ENCODE measurements at regions not wholly inside any gene's neighbourhood (a gene's known extent, or its start where the extent isn't known, plus 50 kb on each side); places are given as distances from the start of the nearest gene placed in this dataset.

DNA sequence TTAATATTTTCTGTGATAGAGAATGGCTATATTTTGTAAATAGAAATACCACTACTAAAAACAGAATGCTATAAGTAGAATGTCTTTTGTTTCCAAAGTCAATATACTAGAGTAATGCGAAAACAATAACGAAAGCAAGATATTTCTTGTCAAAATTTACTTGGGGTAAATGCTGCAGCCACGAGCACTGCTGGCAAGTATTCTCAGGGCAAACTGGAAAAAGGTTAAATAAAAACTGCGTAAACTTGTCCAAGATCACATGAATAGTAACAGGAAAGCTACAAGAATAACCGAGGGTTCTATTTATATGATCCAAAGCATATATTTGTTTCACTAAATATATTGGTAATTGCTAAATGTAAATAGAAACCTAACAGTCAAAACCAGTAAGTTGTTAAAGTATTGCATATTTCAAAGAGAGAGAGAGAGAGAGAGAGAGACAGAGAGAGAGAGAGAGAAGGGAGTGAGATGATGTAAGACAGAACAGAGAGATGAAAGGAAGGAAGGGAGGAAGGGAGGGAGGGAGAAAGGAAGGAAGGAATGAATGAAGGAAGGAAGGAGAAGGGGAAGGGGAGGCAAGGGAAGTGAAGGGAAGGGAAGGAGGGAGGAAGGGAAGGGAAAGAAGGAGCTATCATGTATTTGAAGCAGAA is 231.7 kb downstream of the KCNC2 start:
- SMC1A ChIA-PET (ENCODE audit: uncharacterized antibody, unreplicated experiment), result interaction anchor here (0.6 to 1.4 kb wide), 3 partner anchors 11 to 34 kb away, joined by 3 to 7 read pairs (median 3); no protein-coding TSS in a partner anchor
- in situ Hi-C loops (cut with MboI), result no loop called here

DNA sequence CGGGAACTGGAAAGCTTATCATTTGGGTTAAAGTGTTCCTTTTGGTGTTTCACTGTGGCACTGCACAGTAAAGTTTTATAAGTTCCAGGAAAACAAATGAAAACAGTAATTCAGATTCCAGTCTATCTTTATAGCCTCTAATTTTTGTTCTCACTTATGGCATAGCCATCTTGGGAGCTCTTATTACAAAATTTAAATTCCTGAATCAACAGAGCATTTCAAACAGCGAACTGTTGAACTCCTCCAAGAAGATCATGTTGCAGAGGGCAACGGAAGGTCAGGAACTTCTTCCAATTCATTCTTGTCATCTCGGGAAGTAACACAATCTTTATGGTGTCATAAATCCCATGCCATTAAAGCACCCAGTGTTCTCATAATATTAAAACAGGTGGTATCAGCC is 229.1 kb downstream of the KCNC2 start:
- no peaks in the 10 kb centered on the region for H4K20me1 ChIP-seq (ENCODE audit: control insufficient read depth, insufficient read depth)
- no peaks in the 10 kb centered on the region for H3K36me3 ChIP-seq (ENCODE audit: control insufficient read depth in 2 of 2, insufficient read depth in 2 of 2, low read length in 1 of 2)
- POLR2A ChIA-PET, result no interaction called here
- intact Hi-C loops (cut with micrococcal nuclease; ENCODE audit: unreplicated experiment), result no loop called here
- H2AFZ ChIP-seq (ENCODE audit: control insufficient read depth, low read depth, low read length), result no peak overlapping the region
- no peaks in the 10 kb centered on the region for H3K79me2 ChIP-seq (ENCODE audit: control insufficient read depth, insufficient read depth, low read length)
- H3K4me2 ChIP-seq (ENCODE audit: control insufficient read depth, insufficient read depth), result no peak overlapping the region
- in situ Hi-C loops (cut with MboI), result no loop called here
- SMC1A ChIA-PET (ENCODE audit: uncharacterized antibody, unreplicated experiment), result interaction anchor here (1.1 to 1.6 kb wide), 2 partner anchors 14 to 75 kb away, joined by 3 to 4 read pairs; no protein-coding TSS in a partner anchor
- WGBS (ENCODE audit: insufficient coverage, insufficient replicate concordance, low lambda C conversion rate, missing lambda C conversion rate), result under 1% methylated on average over 4 of the region's 4 CpGs
- H3K9me3 ChIP-seq (replicated peaks; ENCODE audit: control insufficient read depth, insufficient read depth, low read length), result no peaks in the 10 kb centered on the region
- ATAC-seq (no peak), DNase-seq (ENCODE audit: low read depth, low spot score) (no peak), FAIRE-seq (no peak)
- H3K4me3 ChIP-seq, result no peak overlapping the region
- RAD21 ChIA-PET (ENCODE audit: unreplicated experiment), result interaction anchor here (1.4 kb wide), 1 partner anchor 16 kb away, joined by 3 read pairs; no protein-coding TSS in a partner anchor
- no TSS peak for BruUV-seq (replicated peaks)
- H3K27ac ChIP-seq (ENCODE audit: control insufficient read depth, insufficient read depth), result no peak overlapping the region
- CTCF ChIA-PET, result interaction anchor here (0.6 to 1.1 kb wide), 2 partner anchors 11 to 835 kb away, joined by 3 read pairs; no protein-coding TSS in a partner anchor
- no peaks in the 10 kb centered on the region for H3K4me1 ChIP-seq (ENCODE audit: control insufficient read depth, insufficient read depth, low read length)
- no peak overlapping the region for H3K9ac ChIP-seq (ENCODE audit: control insufficient read depth, insufficient read depth, low read length)
- no peaks in the 10 kb centered on the region for H3K27me3 ChIP-seq (replicated peaks in 1 of 2; ENCODE audit: control insufficient read depth in 2 of 2, insufficient read depth in 2 of 2, low read length in 1 of 2)
- TF ChIP-seq TARDBP (IDR thresholded peaks at IDR 0.05; ENCODE audit: borderline replicate concordance), result no peak
- TF ChIP-seq SIX5 (IDR thresholded peaks at IDR 0.05; ENCODE audit: low read depth, low read length, severe bottlenecking), result no peak
- TF ChIP-seq, protein P1, sequence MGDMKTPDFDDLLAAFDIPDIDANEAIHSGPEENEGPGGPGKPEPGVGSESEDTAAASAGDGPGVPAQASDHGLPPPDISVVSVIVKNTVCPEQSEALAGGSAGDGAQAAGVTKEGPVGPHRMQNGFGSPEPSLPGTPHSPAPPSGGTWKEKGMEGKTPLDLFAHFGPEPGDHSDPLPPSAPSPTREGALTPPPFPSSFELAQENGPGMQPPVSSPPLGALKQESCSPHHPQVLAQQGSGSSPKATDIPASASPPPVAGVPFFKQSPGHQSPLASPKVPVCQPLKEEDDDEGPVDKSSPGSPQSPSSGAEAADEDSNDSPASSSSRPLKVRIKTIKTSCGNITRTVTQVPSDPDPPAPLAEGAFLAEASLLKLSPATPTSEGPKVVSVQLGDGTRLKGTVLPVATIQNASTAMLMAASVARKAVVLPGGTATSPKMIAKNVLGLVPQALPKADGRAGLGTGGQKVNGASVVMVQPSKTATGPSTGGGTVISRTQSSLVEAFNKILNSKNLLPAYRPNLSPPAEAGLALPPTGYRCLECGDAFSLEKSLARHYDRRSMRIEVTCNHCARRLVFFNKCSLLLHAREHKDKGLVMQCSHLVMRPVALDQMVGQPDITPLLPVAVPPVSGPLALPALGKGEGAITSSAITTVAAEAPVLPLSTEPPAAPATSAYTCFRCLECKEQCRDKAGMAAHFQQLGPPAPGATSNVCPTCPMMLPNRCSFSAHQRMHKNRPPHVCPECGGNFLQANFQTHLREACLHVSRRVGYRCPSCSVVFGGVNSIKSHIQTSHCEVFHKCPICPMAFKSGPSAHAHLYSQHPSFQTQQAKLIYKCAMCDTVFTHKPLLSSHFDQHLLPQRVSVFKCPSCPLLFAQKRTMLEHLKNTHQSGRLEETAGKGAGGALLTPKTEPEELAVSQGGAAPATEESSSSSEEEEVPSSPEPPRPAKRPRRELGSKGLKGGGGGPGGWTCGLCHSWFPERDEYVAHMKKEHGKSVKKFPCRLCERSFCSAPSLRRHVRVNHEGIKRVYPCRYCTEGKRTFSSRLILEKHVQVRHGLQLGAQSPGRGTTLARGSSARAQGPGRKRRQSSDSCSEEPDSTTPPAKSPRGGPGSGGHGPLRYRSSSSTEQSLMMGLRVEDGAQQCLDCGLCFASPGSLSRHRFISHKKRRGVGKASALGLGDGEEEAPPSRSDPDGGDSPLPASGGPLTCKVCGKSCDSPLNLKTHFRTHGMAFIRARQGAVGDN (IDR thresholded peaks at IDR 0.05), result no peak
- TF ChIP-seq CBX3 (IDR thresholded peaks at IDR 0.05; ENCODE audit: borderline replicate concordance, low read depth), result no peak
- TF ChIP-seq NFXL1 (IDR thresholded peaks at IDR 0.05; ENCODE audit: borderline replicate concordance), result no peak
- no peak for TF ChIP-seq TCF12 (IDR thresholded peaks at IDR 0.05; ENCODE audit: low read depth, low read length)
- TF ChIP-seq, protein P2, sequence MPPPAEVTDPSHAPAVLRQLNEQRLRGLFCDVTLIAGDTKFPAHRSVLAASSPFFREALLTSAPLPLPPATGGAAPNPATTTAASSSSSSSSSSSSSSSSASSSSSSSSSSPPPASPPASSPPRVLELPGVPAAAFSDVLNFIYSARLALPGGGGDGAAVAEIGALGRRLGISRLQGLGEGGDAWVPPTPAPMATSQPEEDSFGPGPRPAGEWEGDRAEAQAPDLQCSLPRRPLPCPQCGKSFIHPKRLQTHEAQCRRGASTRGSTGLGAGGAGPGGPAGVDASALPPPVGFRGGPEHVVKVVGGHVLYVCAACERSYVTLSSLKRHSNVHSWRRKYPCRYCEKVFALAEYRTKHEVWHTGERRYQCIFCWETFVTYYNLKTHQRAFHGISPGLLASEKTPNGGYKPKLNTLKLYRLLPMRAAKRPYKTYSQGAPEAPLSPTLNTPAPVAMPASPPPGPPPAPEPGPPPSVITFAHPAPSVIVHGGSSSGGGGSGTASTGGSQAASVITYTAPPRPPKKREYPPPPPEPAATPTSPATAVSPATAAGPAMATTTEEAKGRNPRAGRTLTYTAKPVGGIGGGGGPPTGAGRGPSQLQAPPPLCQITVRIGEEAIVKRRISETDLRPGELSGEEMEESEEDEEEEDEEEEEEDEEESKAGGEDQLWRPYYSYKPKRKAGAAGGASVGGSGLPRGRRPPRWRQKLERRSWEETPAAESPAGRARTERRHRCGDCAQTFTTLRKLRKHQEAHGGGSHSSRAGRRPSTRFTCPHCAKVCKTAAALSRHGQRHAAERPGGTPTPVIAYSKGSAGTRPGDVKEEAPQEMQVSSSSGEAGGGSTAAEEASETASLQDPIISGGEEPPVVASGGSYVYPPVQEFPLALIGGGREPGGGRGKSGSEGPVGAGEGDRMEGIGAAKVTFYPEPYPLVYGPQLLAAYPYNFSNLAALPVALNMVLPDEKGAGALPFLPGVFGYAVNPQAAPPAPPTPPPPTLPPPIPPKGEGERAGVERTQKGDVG (CRISPR knock-in tag; IDR thresholded peaks at IDR 0.05), result no peak

More for the DNA sequence above, 231.7 kb downstream of the KCNC2 start:
- Histone ChIP-seq H3K4me3 (no peak overlapping the region), H4K20me1 (ENCODE audit: control insufficient read depth, insufficient read depth) (no peaks in the 10 kb centered on the region), H3K27ac (ENCODE audit: control insufficient read depth, insufficient read depth) (no peak overlapping the region), H2AFZ (ENCODE audit: control insufficient read depth, low read depth, low read length) (no peak overlapping the region), H3K9me3 (replicated peaks; ENCODE audit: control insufficient read depth, insufficient read depth, low read length) (no peaks in the 10 kb centered on the region), H3K27me3 (replicated peaks in 1 of 2; ENCODE audit: control insufficient read depth in 2 of 2, insufficient read depth in 2 of 2, low read length in 1 of 2) (no peaks in the 10 kb centered on the region), H3K4me1 (ENCODE audit: control insufficient read depth, insufficient read depth, low read length) (no peaks in the 10 kb centered on the region), H3K4me2 (ENCODE audit: control insufficient read depth, insufficient read depth) (no peak overlapping the region), H3K79me2 (ENCODE audit: control insufficient read depth, insufficient read depth, low read length) (no peaks in the 10 kb centered on the region), H3K9ac (ENCODE audit: control insufficient read depth, insufficient read depth, low read length) (no peak overlapping the region), H3K36me3 (ENCODE audit: control insufficient read depth in 2 of 2, insufficient read depth in 2 of 2, low read length in 1 of 2) (no peaks in the 10 kb centered on the region)
- ChIA-PET POLR2A (no interaction called here), RAD21 (ENCODE audit: unreplicated experiment) (interaction anchor here (0.7 to 1.3 kb wide), 2 partner anchors 33 to 87 kb away, joined by 3 read pairs; no protein-coding TSS in a partner anchor), CTCF (no interaction called here)
- intact Hi-C loops (cut with micrococcal nuclease; ENCODE audit: unreplicated experiment), result no loop called here
- BruUV-seq (replicated peaks), result no TSS peak
- no peak for FAIRE-seq
- TF ChIP-seq NFYB (IDR thresholded peaks at IDR 0.05; ENCODE audit: insufficient read depth, low read depth, low read length) (no peak), EGR1 (IDR thresholded peaks at IDR 0.05; ENCODE audit: borderline replicate concordance in 1 of 2, low read depth in 2 of 2, low read length in 2 of 2) (no peak), NR2F1 (conservative IDR thresholded peaks at IDR 0.05) (no peak), WRNIP1 (IDR thresholded peaks at IDR 0.05; ENCODE audit: borderline replicate concordance, low read depth, low read length) (no peak), SREBF1 (IDR thresholded peaks at IDR 0.05; ENCODE audit: low read length) (no peak), JUNB (IDR thresholded peaks at IDR 0.05) (no peak), ATF7 (IDR thresholded peaks at IDR 0.05; ENCODE audit: low read depth) (no peak)
- ATAC-seq, result no peak
- WGBS (ENCODE audit: insufficient coverage, insufficient replicate concordance, low lambda C conversion rate, missing lambda C conversion rate), result 30% methylated on average over 5 of the region's 5 CpGs
- no peak for DNase-seq (ENCODE audit: low read depth, low spot score)
